Neutrophil (primary cell): ENCODE measurements at regions not wholly inside any gene's neighbourhood (a gene's known extent, or its start where the extent isn't known, plus 50 kb on each side); places are given as distances from the start of the nearest gene placed in this dataset.

Experiments used
- H3K27ac ChIP-seq: fragments of 200-600 bp; sonication (generic); 2 replicates; pipeline ENCODE4 v1.5.1; 2016; ENCODE audit warnings: mild to moderate bottlenecking, moderate library complexity
- H3K27me3 ChIP-seq: fragments of 200-600 bp; sonication (generic); 2 replicates; pipeline ENCODE4 v1.6.0; 2016; ENCODE audit warnings: mild to moderate bottlenecking
- H3K36me3 ChIP-seq: fragments of 200-600 bp; sonication (generic); 2 replicates; pipeline ENCODE4 v1.5.1; 2017
- H3K4me1 ChIP-seq, 2 experiments: fragments of 200-600 bp in 1 of 2; sonication (generic) in 1 of 2; 1 replicate in 1 of 2; 2 replicates in 1 of 2; pipeline versions ENCODE4 v1.5.1 to v1.6.1; 2013 to 2016; ENCODE audit warnings: low read depth in 1 of 2, low read length in 1 of 2, mild to moderate bottlenecking in 1 of 2, moderate library complexity in 1 of 2; ENCODE audit not compliant: control insufficient read depth in 1 of 2, insufficient read depth in 1 of 2
- H3K4me3 ChIP-seq, 2 experiments: fragments of 200-600 bp in 1 of 2; sonication (generic) in 1 of 2; 1 replicate in 1 of 2; 2 replicates in 1 of 2; pipeline ENCODE4 v1.5.1; 2013 to 2016; ENCODE audit warnings: low read depth in 1 of 2, low read length in 1 of 2, mild to moderate bottlenecking in 1 of 2, moderate library complexity in 1 of 2
- H3K9me3 ChIP-seq: fragments of 200-600 bp; sonication (generic); 2 replicates; pipeline ENCODE4 v1.5.1; 2016
- TF ChIP-seq, protein P1 (sequence below): fragments of 200-600 bp; sonication (generic); IDR thresholded peaks from 2 replicates; pipeline ENCODE4 v1.5.1; 2016; ENCODE audit warnings: antibody characterized with exemption

DNA sequence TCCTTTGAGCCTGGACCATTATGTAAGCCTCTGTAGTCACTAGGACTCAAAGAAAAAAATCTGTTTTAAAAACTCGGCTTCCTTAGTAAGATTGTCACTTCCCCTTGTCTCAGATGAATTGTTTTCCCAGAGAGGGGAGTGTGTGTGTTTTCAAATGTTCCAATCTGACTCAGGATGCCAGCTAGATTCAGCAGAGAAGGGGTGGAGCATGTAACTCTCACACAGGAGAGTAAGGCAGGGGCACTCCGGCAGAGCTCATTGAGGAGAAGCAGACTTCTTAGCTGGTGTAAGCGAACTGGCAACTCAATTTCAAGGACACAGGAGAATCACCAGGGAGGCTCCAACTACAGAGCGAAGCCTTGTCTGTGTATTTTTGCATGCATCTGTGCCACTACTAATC, 623.2 kb downstream of the LMO4 start:
- TF ChIP-seq, protein P1, sequence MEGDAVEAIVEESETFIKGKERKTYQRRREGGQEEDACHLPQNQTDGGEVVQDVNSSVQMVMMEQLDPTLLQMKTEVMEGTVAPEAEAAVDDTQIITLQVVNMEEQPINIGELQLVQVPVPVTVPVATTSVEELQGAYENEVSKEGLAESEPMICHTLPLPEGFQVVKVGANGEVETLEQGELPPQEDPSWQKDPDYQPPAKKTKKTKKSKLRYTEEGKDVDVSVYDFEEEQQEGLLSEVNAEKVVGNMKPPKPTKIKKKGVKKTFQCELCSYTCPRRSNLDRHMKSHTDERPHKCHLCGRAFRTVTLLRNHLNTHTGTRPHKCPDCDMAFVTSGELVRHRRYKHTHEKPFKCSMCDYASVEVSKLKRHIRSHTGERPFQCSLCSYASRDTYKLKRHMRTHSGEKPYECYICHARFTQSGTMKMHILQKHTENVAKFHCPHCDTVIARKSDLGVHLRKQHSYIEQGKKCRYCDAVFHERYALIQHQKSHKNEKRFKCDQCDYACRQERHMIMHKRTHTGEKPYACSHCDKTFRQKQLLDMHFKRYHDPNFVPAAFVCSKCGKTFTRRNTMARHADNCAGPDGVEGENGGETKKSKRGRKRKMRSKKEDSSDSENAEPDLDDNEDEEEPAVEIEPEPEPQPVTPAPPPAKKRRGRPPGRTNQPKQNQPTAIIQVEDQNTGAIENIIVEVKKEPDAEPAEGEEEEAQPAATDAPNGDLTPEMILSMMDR: no peak
- Histone ChIP-seq H3K36me3 (no peaks in the 10 kb centered on the region), H3K27me3 (peaks cover 18% of the 10 kb centered on the region), H3K27ac (no peak overlapping the region), H3K4me1 (no peaks in the 10 kb centered on the region), H3K4me3 (no peak overlapping the region), H3K9me3 (no peaks in the 10 kb centered on the region)

DNA sequence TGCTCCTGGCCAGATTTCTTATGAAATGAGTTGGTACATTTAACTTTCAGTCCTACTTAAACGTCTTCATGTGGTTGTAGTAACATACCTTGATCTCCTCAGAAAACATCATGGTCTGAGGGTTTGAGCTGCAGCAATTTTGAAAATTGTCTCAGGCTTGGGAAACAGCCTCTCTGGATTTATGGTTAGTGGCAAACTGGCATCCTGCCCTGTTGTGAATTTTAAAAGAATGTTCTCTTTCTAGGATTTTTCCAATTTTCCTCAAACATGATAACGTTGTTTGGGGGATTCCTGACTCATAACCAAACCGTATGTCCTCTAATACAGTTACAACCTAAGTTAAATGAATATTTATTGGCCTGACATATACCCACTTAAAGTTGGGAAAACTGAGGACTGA, 624.4 kb downstream of the LMO4 start:
- Histone ChIP-seq H3K4me1 (no peaks in the 10 kb centered on the region), H3K36me3 (no peaks in the 10 kb centered on the region), H3K27ac (no peak overlapping the region), H3K4me3 (no peak overlapping the region), H3K9me3 (no peaks in the 10 kb centered on the region), H3K27me3 (peaks cover 18% of the 10 kb centered on the region)
- TF ChIP-seq, protein P1: no peak

DNA sequence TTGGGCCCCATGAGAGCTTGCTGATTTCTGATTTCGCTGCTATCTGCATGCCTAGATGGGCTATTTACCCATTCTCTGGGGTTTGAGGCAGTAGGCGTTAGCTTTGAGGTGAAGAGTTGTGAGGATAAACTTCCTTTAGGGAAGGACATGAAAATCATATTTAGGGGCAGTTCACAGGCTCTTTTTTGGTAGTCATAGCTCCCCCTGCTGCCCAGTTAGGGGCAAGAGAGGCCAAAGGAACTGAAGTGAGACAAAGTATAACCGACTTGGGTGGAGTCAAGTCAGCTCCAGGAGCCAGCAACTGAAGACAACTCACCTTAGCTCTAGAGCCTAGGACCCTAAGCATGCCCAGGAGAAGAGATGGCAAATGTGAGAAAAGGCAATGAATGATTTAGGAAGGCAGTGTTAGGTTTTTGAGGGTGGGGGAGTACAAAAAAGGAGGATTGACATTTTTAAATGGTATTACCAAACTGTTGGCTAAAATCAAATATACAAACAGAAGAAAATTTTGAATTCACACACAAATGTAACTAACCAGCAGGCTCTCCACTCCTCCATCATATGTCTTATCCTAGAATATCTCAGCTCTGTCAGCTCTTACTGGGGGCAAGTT, 625.2 kb downstream of the LMO4 start:
- Histone ChIP-seq H3K9me3 (no peaks in the 10 kb centered on the region), H3K27ac (no peak overlapping the region), H3K36me3 (no peaks in the 10 kb centered on the region), H3K4me3 (no peak overlapping the region), H3K27me3 (peaks cover 18% of the 10 kb centered on the region), H3K4me1 (no peaks in the 10 kb centered on the region)
- TF ChIP-seq, protein P1: peak; percentile 66

DNA sequence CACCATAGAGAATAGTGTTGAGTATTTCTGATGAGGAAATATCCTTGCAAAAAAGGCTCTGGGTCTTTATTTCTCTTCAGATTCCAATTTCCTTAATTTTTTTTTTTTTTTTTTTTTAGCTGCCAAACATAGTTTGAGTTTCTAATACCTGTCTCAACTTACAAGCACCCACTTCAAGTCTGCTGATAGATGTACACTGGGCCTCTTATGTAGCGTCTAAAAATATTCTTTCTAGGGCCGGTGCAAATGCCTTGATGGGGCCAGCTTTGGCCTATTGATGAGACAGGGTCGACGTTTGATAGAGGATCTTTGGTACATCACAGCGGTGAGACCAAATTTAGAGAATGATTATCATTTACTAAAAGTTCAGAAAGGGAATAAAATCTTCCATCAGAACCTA, 626.4 kb downstream of the LMO4 start:
- TF ChIP-seq, protein P1: no peak

DNA sequence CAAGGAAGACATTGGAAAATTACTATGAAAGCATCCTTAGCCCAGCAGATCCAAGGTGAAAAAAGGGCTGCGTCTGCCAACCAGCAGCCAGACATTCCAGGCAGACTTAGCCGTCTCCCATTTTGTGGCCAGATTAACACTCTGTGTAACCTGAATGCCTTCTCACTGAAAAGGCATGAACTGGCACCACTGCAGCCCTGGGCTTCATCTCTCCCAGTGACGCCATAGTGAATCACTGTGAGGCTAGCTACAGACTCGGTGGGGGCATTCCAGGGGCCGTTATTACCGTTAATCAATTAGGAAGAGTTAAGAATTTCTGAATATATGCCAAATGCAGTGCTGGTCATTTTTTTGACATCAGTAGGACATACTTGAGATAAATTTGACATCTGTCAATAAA, 627.4 kb downstream of the LMO4 start:
- no peaks in the 10 kb centered on the region for H3K4me1 ChIP-seq
- no peak overlapping the region for H3K4me3 ChIP-seq
- no peak overlapping the region for H3K27ac ChIP-seq
- H3K9me3 ChIP-seq: no peaks in the 10 kb centered on the region
- H3K27me3 ChIP-seq: peaks cover 14% of the 10 kb centered on the region
- no peaks in the 10 kb centered on the region for H3K36me3 ChIP-seq
- TF ChIP-seq, protein P1: no peak

More for the DNA sequence above, 626.4 kb downstream of the LMO4 start:
- H3K4me3 ChIP-seq: no peak overlapping the region
- no peaks in the 10 kb centered on the region for H3K9me3 ChIP-seq
- no peak overlapping the region for H3K27ac ChIP-seq
- H3K4me1 ChIP-seq: no peaks in the 10 kb centered on the region
- no peaks in the 10 kb centered on the region for H3K36me3 ChIP-seq
- peaks cover 18% of the 10 kb centered on the region for H3K27me3 ChIP-seq
